ENCODE measurements at regions not wholly inside any gene's neighbourhood (a gene's known extent, or its start where the extent isn't known, plus 50 kb on each side); places are given as distances from the start of the nearest gene placed in this dataset.

- intact Hi-C loops (cut with DNase I; ENCODE audit: low total_unique reads) (no loop called here), in situ Hi-C loops (cut with MboI; ENCODE audit: low pct_ligation_motif_present in 1 of 4, low pct_unique_long_range_greater_than_20kb in 1 of 4, low sequenced_read_pairs in 3 of 4) (no loop called here)
- no peak for DNase-seq
- no peak overlapping the region for H3K27ac ChIP-seq
- no peaks in the 10 kb centered on the region for H3K9me3 ChIP-seq
- H3K27me3 ChIP-seq, result no peaks in the 10 kb centered on the region
- TF ChIP-seq POLR2A (IDR thresholded peaks at IDR 0.05) (no peak), EP300 (IDR thresholded peaks at IDR 0.05; ENCODE audit: low read depth) (no peak), POLR2AphosphoS5 (IDR thresholded peaks at IDR 0.05) (no peak)
- TF ChIP-seq, protein P1, sequence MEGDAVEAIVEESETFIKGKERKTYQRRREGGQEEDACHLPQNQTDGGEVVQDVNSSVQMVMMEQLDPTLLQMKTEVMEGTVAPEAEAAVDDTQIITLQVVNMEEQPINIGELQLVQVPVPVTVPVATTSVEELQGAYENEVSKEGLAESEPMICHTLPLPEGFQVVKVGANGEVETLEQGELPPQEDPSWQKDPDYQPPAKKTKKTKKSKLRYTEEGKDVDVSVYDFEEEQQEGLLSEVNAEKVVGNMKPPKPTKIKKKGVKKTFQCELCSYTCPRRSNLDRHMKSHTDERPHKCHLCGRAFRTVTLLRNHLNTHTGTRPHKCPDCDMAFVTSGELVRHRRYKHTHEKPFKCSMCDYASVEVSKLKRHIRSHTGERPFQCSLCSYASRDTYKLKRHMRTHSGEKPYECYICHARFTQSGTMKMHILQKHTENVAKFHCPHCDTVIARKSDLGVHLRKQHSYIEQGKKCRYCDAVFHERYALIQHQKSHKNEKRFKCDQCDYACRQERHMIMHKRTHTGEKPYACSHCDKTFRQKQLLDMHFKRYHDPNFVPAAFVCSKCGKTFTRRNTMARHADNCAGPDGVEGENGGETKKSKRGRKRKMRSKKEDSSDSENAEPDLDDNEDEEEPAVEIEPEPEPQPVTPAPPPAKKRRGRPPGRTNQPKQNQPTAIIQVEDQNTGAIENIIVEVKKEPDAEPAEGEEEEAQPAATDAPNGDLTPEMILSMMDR (IDR thresholded peaks at IDR 0.05), result no peak
- H3K4me3 ChIP-seq, result no peak overlapping the region
- H3K4me1 ChIP-seq, result no peaks in the 10 kb centered on the region
- no peaks in the 10 kb centered on the region for H3K36me3 ChIP-seq
Observed at GRCh38 chr5:125612776-125613175, 810.4 kb upstream of the GRAMD2B start.

DNA sequence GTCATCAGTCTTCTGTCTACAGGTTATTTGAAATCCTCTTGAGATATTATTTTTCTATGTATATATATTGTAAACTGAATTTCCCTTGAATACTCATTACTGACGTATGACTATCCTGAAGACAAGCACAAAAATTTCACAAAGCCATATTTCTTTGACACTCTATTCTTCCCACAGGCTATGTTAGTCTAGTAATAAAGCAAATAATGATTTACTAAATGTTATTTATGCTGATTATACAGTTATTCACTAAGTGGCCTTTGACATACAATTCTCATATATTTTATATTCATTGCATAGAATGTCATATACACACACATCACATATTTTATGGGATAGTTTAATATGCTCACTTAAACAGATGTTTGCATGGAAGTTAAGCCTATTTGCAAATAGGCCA is 793.0 kb upstream of the GRAMD2B start:
- 90 to 100% methylated on average over 1 of the region's 1 CpG for WGBS, 2 donors (ENCODE audit: low coverage in 1 of 2)
- no peaks in the 10 kb centered on the region for H3K27me3 ChIP-seq
- no peak overlapping the region for H3K4me3 ChIP-seq
- TF ChIP-seq POLR2A (IDR thresholded peaks at IDR 0.05) (no peak), POLR2AphosphoS5 (IDR thresholded peaks at IDR 0.05) (no peak), EP300 (IDR thresholded peaks at IDR 0.05; ENCODE audit: low read depth) (no peak)
- TF ChIP-seq, protein P1 (IDR thresholded peaks at IDR 0.05), result no peak
- no peaks in the 10 kb centered on the region for H3K4me1 ChIP-seq
- no peaks in the 10 kb centered on the region for H3K9me3 ChIP-seq
- no peak overlapping the region for H3K27ac ChIP-seq
- no peak for DNase-seq
- in situ Hi-C loops (cut with MboI; ENCODE audit: low pct_ligation_motif_present in 1 of 4, low pct_unique_long_range_greater_than_20kb in 1 of 4, low sequenced_read_pairs in 3 of 4), result no loop called here
- intact Hi-C loops (cut with DNase I; ENCODE audit: low total_unique reads), result no loop called here
- H3K36me3 ChIP-seq, result no peaks in the 10 kb centered on the region

DNA sequence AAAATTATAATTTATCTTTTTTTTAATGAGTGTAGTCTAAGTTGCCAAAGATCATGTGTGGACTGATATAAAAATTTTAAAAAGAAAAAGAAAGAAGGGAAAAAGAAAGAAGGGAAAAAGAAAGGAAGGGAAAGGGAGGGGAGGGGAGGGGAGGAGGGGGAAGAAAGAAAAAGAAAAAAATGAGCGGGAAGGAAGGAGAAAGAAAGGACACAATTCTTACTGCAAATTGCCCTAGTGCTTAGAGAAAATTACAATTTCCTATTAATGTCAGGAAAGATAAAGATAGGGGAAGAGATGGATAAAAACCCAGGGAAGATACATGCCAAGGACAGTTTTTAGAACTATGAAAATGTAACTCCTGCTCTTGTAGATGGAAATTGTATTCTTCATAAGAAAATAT is 789.7 kb upstream of the GRAMD2B start:
- no peak overlapping the region for H3K4me3 ChIP-seq
- in situ Hi-C loops (cut with MboI; ENCODE audit: low pct_ligation_motif_present in 1 of 4, low pct_unique_long_range_greater_than_20kb in 1 of 4, low sequenced_read_pairs in 3 of 4), result no loop called here
- intact Hi-C loops (cut with DNase I; ENCODE audit: low total_unique reads), result no loop called here
- TF ChIP-seq POLR2A (IDR thresholded peaks at IDR 0.05), result no peak
- TF ChIP-seq, protein P1 (IDR thresholded peaks at IDR 0.05), result no peak
- no peak for TF ChIP-seq EP300 (IDR thresholded peaks at IDR 0.05; ENCODE audit: low read depth)
- TF ChIP-seq POLR2AphosphoS5 (IDR thresholded peaks at IDR 0.05), result no peak
- H3K9me3 ChIP-seq, result no peaks in the 10 kb centered on the region
- no peaks in the 10 kb centered on the region for H3K36me3 ChIP-seq
- DNase-seq, result no peak
- no peaks in the 10 kb centered on the region for H3K4me1 ChIP-seq
- H3K27ac ChIP-seq, result no peak overlapping the region
- no peaks in the 10 kb centered on the region for H3K27me3 ChIP-seq
- 86 to 93% methylated on average over 1 of the region's 1 CpG for WGBS, 2 donors (ENCODE audit: low coverage in 1 of 2)

GRCh38 chr5:125634216-125634835 is 788.9 kb upstream of the GRAMD2B start:
- H3K4me1 ChIP-seq, result no peaks in the 10 kb centered on the region
- H3K27ac ChIP-seq, result no peak overlapping the region
- no peaks in the 10 kb centered on the region for H3K27me3 ChIP-seq
- DNase-seq, result no peak
- no peak overlapping the region for H3K4me3 ChIP-seq
- H3K36me3 ChIP-seq, result no peaks in the 10 kb centered on the region
- 89 to 100% methylated on average over 1 of the region's 1 CpG for WGBS, 2 donors (ENCODE audit: low coverage in 1 of 2)
- no peaks in the 10 kb centered on the region for H3K9me3 ChIP-seq
- TF ChIP-seq POLR2AphosphoS5 (IDR thresholded peaks at IDR 0.05), result no peak
- intact Hi-C loops (cut with DNase I; ENCODE audit: low total_unique reads) (no loop called here), in situ Hi-C loops (cut with MboI; ENCODE audit: low pct_ligation_motif_present in 1 of 4, low pct_unique_long_range_greater_than_20kb in 1 of 4, low sequenced_read_pairs in 3 of 4) (no loop called here)

DNA sequence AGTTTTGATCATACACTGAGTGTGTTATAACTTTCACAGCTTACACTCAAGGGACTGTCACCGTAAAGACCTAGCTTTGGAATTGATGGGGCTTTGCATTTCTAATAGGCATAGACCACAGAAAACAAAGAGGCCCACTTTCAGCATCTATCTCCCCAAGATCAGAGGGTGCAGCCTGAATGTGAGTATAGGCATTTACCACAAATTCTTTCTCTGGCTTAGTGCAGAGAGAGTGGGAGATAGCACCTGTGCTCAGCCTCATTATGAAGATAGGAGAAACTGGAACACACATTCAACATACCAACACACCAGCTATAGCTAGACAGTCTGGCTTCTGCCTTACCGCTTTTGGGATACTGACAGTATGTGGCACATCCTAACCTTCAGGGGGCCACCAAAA is 783.4 kb upstream of the GRAMD2B start:
- no peak overlapping the region for H3K4me3 ChIP-seq
- no peaks in the 10 kb centered on the region for H3K4me1 ChIP-seq
- no peak for DNase-seq
- no peak overlapping the region for H3K27ac ChIP-seq
- H3K9me3 ChIP-seq, result peaks cover 0 to 4% of the 10 kb centered on the region in 2 donors
- intact Hi-C loops (cut with DNase I; ENCODE audit: low total_unique reads), result no loop called here
- TF ChIP-seq, protein P1 (IDR thresholded peaks at IDR 0.05), result no peak
- TF ChIP-seq EP300 (IDR thresholded peaks at IDR 0.05; ENCODE audit: low read depth) (no peak), POLR2A (IDR thresholded peaks at IDR 0.05) (no peak), POLR2AphosphoS5 (IDR thresholded peaks at IDR 0.05) (no peak)
- WGBS, 2 donors (ENCODE audit: low coverage in 1 of 2), result 94% methylated on average over 2 of the region's 2 CpGs; no CpG with 5 or more reads in 1 of the 2 donors
- in situ Hi-C loops (cut with MboI; ENCODE audit: low pct_ligation_motif_present in 1 of 4, low pct_unique_long_range_greater_than_20kb in 1 of 4, low sequenced_read_pairs in 3 of 4), result no loop called here
- no peaks in the 10 kb centered on the region for H3K36me3 ChIP-seq
- no peaks in the 10 kb centered on the region for H3K27me3 ChIP-seq
